Prostate gland (tissue), 2 donors: ENCODE measurements at regions not wholly inside any gene's neighbourhood (a gene's known extent, or its start where the extent isn't known, plus 50 kb on each side); places are given as distances from the start of the nearest gene placed in this dataset.

Experiments
- CTCF ChIP-seq, 4 experiments: fragments of 200-600 bp in 2 of 4; fragments of 450-650 bp in 2 of 4; sonication (generic) in 2 of 4; IDR thresholded peaks; 1 replicate in 3 of 4; 2 replicates in 1 of 4; pipeline ENCODE4 v1.5.1; 2016 to 2019; ENCODE audit warnings: antibody characterized with exemption in 4 of 4, mild to moderate bottlenecking in 2 of 4, moderate library complexity in 2 of 4
- POLR2A ChIP-seq: fragments of 450-650 bp; IDR thresholded peaks from one replicate; pipeline ENCODE4 v1.6.1; 2016; ENCODE audit warnings: antibody characterized with exemption, mild to moderate bottlenecking
- POLR2AphosphoS5 ChIP-seq: sonication (generic); formaldehyde crosslinking; IDR thresholded peaks from one replicate; pipeline ENCODE4 v1.6.1; 2017; ENCODE audit warnings: antibody characterized with exemption

GRCh38 chr4:92253550-92253949, 50.2 kb upstream of the GRID2 start:
- no peak for TF ChIP-seq POLR2AphosphoS5
- TF ChIP-seq CTCF (IDR thresholded peaks at IDR 0.05), result no peak
- TF ChIP-seq POLR2A, result no peak
